H9 (cell line): ENCODE measurements at regions not wholly inside any gene's neighbourhood (a gene's known extent, or its start where the extent isn't known, plus 50 kb on each side); places are given as distances from the start of the nearest gene placed in this dataset.

Source experiments
- DNase-seq: peaks from one replicate; pipeline ENCODE4 v3.0.0-alpha.2; 2017
- H2AFZ ChIP-seq: one replicate; pipeline ENCODE4 v1.6.1; 2013; ENCODE audit warnings: mild to moderate bottlenecking, low read length, control low read depth, moderate library complexity
- H2AK5ac ChIP-seq: 2 replicates; pipeline ENCODE4 v1.6.1; 2013; ENCODE audit warnings: low read length, control low read depth, mixed read lengths; ENCODE audit not compliant: insufficient read length
- H2BK120ac ChIP-seq: one replicate; pipeline ENCODE4 v1.6.1; 2013; ENCODE audit warnings: low read depth, mild to moderate bottlenecking, low read length, control low read depth, inconsistent platforms; ENCODE audit not compliant: poor library complexity, severe bottlenecking
- H2BK12ac ChIP-seq: 2 replicates; pipeline ENCODE4 v1.6.1; 2013; ENCODE audit warnings: low read length, control low read depth, mixed read lengths, low read depth; ENCODE audit not compliant: insufficient read length
- H2BK15ac ChIP-seq: 2 replicates; pipeline ENCODE4 v1.6.1; 2013; ENCODE audit warnings: low read depth, low read length, control low read depth
- H2BK20ac ChIP-seq: one replicate; pipeline ENCODE4 v1.6.1; 2013; ENCODE audit warnings: low read depth, mild to moderate bottlenecking, low read length, control low read depth, inconsistent platforms; ENCODE audit not compliant: poor library complexity, severe bottlenecking
- H2BK5ac ChIP-seq: 2 replicates; pipeline ENCODE4 v1.6.1; 2013; ENCODE audit warnings: low read length, control low read depth, mixed read lengths; ENCODE audit not compliant: insufficient read length
- H3K14ac ChIP-seq: 2 replicates; pipeline ENCODE4 v1.6.1; 2013; ENCODE audit warnings: low read length, control low read depth; ENCODE audit not compliant: insufficient read depth
- H3K18ac ChIP-seq: 2 replicates; pipeline ENCODE4 v1.6.1; 2013; ENCODE audit warnings: low read depth, mild to moderate bottlenecking, mixed read lengths, low read length, control low read depth; ENCODE audit not compliant: insufficient read length
- H3K23ac ChIP-seq: 2 replicates; pipeline ENCODE4 v1.6.1; 2013; ENCODE audit warnings: low read length, control low read depth, mixed read lengths, low read depth; ENCODE audit not compliant: insufficient read length
- H3K23me2 ChIP-seq: 2 replicates; pipeline ENCODE4 v1.6.1; 2013; ENCODE audit warnings: low read depth, mild to moderate bottlenecking, mixed read lengths, low read length, control low read depth; ENCODE audit not compliant: insufficient read length, poor library complexity, severe bottlenecking
- H3K27ac ChIP-seq: 2 replicates; pipeline ENCODE4 v1.5.1; 2013; ENCODE audit warnings: low read length, control low read depth, mixed read lengths, low read depth; ENCODE audit not compliant: insufficient read length
- H3K27me3 ChIP-seq: 2 replicates; pipeline ENCODE4 v1.6.1; 2013; ENCODE audit warnings: low read length, control low read depth, inconsistent platforms; ENCODE audit not compliant: insufficient read depth
- H3K4ac ChIP-seq: 2 replicates; pipeline ENCODE4 v1.6.1; 2013; ENCODE audit warnings: low read depth, mild to moderate bottlenecking, control low read depth, inconsistent platforms, low read length, moderate library complexity
- H3K4me1 ChIP-seq: 2 replicates; pipeline ENCODE4 v1.6.1; 2013; ENCODE audit warnings: low read length, control low read depth, inconsistent platforms; ENCODE audit not compliant: insufficient read depth
- H3K4me2 ChIP-seq: 2 replicates; pipeline ENCODE4 v1.6.1; 2013; ENCODE audit warnings: low read length, control low read depth, mixed read lengths; ENCODE audit not compliant: insufficient read length, insufficient read depth
- H3K56ac ChIP-seq: 2 replicates; pipeline ENCODE4 v1.6.1; 2013; ENCODE audit warnings: low read depth, mild to moderate bottlenecking, mixed read lengths, low read length, control low read depth; ENCODE audit not compliant: insufficient read length
- H3K79me1 ChIP-seq: 2 replicates; pipeline ENCODE4 v1.6.1; 2013; ENCODE audit warnings: low read depth, mild to moderate bottlenecking, moderate library complexity, low read length, control low read depth, inconsistent platforms; ENCODE audit not compliant: insufficient read depth, poor library complexity, severe bottlenecking
- H3K79me2 ChIP-seq: 2 replicates; pipeline ENCODE4 v1.6.1; 2013; ENCODE audit warnings: low read length, control low read depth, inconsistent platforms; ENCODE audit not compliant: insufficient read depth
- H3K9ac ChIP-seq: 2 replicates; pipeline ENCODE4 v1.6.1; 2013; ENCODE audit warnings: low read length, control low read depth, mixed read lengths; ENCODE audit not compliant: insufficient read length; ENCODE audit errors: extremely low read depth
- H3K9me3 ChIP-seq: one replicate; pipeline ENCODE4 v1.6.1; 2013; ENCODE audit warnings: low read depth, low read length, inconsistent platforms; ENCODE audit not compliant: control insufficient read depth
- H3T11ph ChIP-seq: one replicate; pipeline ENCODE4 v1.6.1; 2013; ENCODE audit warnings: mild to moderate bottlenecking, low read length, control low read depth, inconsistent platforms
- H4K20me1 ChIP-seq: one replicate; pipeline ENCODE4 v1.6.1; 2013; ENCODE audit not compliant: control insufficient read depth, insufficient read length, insufficient read depth
- H4K5ac ChIP-seq: 2 replicates; pipeline ENCODE4 v1.6.1; 2013; ENCODE audit warnings: low read depth, mild to moderate bottlenecking, mixed read lengths, low read length, control low read depth; ENCODE audit not compliant: insufficient read length
- H4K8ac ChIP-seq: replicated peaks from 2 replicates; pipeline ENCODE4 v1.6.1; 2013; ENCODE audit warnings: low read length, control low read depth, mixed read lengths, low read depth; ENCODE audit not compliant: insufficient read length
- H4K91ac ChIP-seq: 2 replicates; pipeline ENCODE4 v1.6.1; 2013; ENCODE audit warnings: low read depth, mild to moderate bottlenecking, moderate library complexity, mixed read lengths, low read length, control low read depth; ENCODE audit not compliant: insufficient read length
- H3K27ac Mint-ChIP-seq, 3 experiments: 2 replicates in 2 of 3; 3 replicates in 1 of 3; pipeline ENCODE4 v1.8.0; 2020 to 2021; ENCODE audit warnings: mixed read lengths in 3 of 3, mild to moderate bottlenecking in 1 of 3, moderate library complexity in 1 of 3
- H3K27me3 Mint-ChIP-seq: 2 replicates; pipeline ENCODE4 v1.8.0; 2021; ENCODE audit warnings: low read depth, mild to moderate bottlenecking, moderate library complexity, mixed read lengths
- H3K36me3 Mint-ChIP-seq, 3 experiments: 2 replicates in 2 of 3; 3 replicates in 1 of 3; pipeline ENCODE4 v1.8.0; 2020 to 2021; ENCODE audit warnings: low read depth in 3 of 3, mixed read lengths in 3 of 3; ENCODE audit not compliant: insufficient read depth in 1 of 3
- H3K4me1 Mint-ChIP-seq, 2 experiments: 2 replicates each; pipeline ENCODE4 v1.8.0; 2020; ENCODE audit warnings: mixed read lengths in 2 of 2
- H3K4me3 Mint-ChIP-seq, 2 experiments: 2 replicates in 1 of 2; 3 replicates in 1 of 2; pipeline ENCODE4 v1.8.0; 2020 to 2021; ENCODE audit warnings: mild to moderate bottlenecking in 2 of 2, mixed read lengths in 2 of 2, moderate library complexity in 1 of 2
- H3K9me3 Mint-ChIP-seq, 2 experiments: 2 replicates in 1 of 2; 3 replicates in 1 of 2; pipeline ENCODE4 v1.8.0; 2020; ENCODE audit warnings: mild to moderate bottlenecking in 2 of 2, mixed read lengths in 2 of 2, moderate library complexity in 1 of 2
- WGBS: extraction: QIAGEN DNeasy Blood & Tissue Kit; methylation state at CpG from one replicate; pipeline ENCODE4 v1.1.7; 2013; ENCODE audit warnings: missing lambda C conversion rate, low lambda C conversion rate, mixed read lengths; ENCODE audit not compliant: insufficient read length; ENCODE audit errors: extremely low coverage; 5-methylcytosine and 5-hydroxymethylcytosine counted together
- TF ChIP-seq, protein P1 (sequence below): fragments of 200-600 bp; sonication (generic); conservative IDR thresholded peaks from 3 replicates; pipeline ENCODE4 v1.8.0; 2021; ENCODE audit warnings: antibody characterized with exemption, mild to moderate bottlenecking

- H2BK15ac ChIP-seq, result no peak overlapping the region
Observed at GRCh38 chr4:3700223-3700622, 66.0 kb upstream of the ADRA2C start.

More at GRCh38 chr4:3700223-3700622, 66.0 kb upstream of the ADRA2C start:
- no peak overlapping the region for H4K91ac ChIP-seq
- H3T11ph ChIP-seq, result no peak overlapping the region
- H3K27ac ChIP-seq, result no peak overlapping the region
- no peak overlapping the region for H2BK12ac ChIP-seq
- H2AFZ ChIP-seq, result no peak overlapping the region
- H3K79me1 ChIP-seq, result no peaks in the 10 kb centered on the region
- H3K79me2 ChIP-seq, result no peaks in the 10 kb centered on the region
- TF ChIP-seq, protein P1, sequence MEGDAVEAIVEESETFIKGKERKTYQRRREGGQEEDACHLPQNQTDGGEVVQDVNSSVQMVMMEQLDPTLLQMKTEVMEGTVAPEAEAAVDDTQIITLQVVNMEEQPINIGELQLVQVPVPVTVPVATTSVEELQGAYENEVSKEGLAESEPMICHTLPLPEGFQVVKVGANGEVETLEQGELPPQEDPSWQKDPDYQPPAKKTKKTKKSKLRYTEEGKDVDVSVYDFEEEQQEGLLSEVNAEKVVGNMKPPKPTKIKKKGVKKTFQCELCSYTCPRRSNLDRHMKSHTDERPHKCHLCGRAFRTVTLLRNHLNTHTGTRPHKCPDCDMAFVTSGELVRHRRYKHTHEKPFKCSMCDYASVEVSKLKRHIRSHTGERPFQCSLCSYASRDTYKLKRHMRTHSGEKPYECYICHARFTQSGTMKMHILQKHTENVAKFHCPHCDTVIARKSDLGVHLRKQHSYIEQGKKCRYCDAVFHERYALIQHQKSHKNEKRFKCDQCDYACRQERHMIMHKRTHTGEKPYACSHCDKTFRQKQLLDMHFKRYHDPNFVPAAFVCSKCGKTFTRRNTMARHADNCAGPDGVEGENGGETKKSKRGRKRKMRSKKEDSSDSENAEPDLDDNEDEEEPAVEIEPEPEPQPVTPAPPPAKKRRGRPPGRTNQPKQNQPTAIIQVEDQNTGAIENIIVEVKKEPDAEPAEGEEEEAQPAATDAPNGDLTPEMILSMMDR, result no peak
- no peak for DNase-seq
- Mint-ChIP-seq H3K36me3 (peaks cover 0 to 7% (median 2%) of the 10 kb centered on the region in 3 experiments; a peak in 5 of 7 replicates), H3K9me3 (peaks cover 12 to 16% of the 10 kb centered on the region in 2 experiments; a peak in 4 of 5 replicates), H3K27ac (no peak overlapping the region; a peak in 1 of 7 replicates), H3K27me3 (peaks cover 50% of the 10 kb centered on the region), H3K4me3 (no peak overlapping the region), H3K4me1 (peaks cover 7 to 25% of the 10 kb centered on the region in 2 experiments)
- H2AK5ac ChIP-seq, result no peak overlapping the region
- WGBS, result no CpG with 5 or more reads among the region's 6 CpGs
- no peak overlapping the region for H3K4me2 ChIP-seq
- no peaks in the 10 kb centered on the region for H3K4me1 ChIP-seq
- no peak overlapping the region for H4K5ac ChIP-seq
- no peak overlapping the region for H3K14ac ChIP-seq
- H3K56ac ChIP-seq, result no peak overlapping the region
- H3K9ac ChIP-seq, result no peak overlapping the region
- H4K20me1 ChIP-seq, result no peaks in the 10 kb centered on the region
- H3K27me3 ChIP-seq, result no peaks in the 10 kb centered on the region
- no peaks in the 10 kb centered on the region for H3K23me2 ChIP-seq
- H3K18ac ChIP-seq, result no peak overlapping the region
- H2BK20ac ChIP-seq, result no peak overlapping the region
- H4K8ac ChIP-seq, result no peak overlapping the region
- no peak overlapping the region for H2BK120ac ChIP-seq
- H3K9me3 ChIP-seq, result peaks cover 7% of the 10 kb centered on the region
- H3K23ac ChIP-seq, result no peak overlapping the region
- no peak overlapping the region for H2BK5ac ChIP-seq
- no peak overlapping the region for H3K4ac ChIP-seq
